CD4-positive, alpha-beta T cell (primary cell): ENCODE measurements at regions not wholly inside any gene's neighbourhood (a gene's known extent, or its start where the extent isn't known, plus 50 kb on each side); places are given as distances from the start of the nearest gene placed in this dataset.

ENCODE experiments used
- ATAC-seq: fragments of 200-7000 bp; cut with Tn5 transposase; one replicate; pipeline ENCODE4 v1.10.0; 2022; ENCODE audit warnings: mild to moderate bottlenecking; ENCODE audit not compliant: poor library complexity
- CTCF ChIA-PET: fragments of 350-600 bp; sonication (Branson Sonifier 250); formaldehyde crosslinking; loops from one replicate; lab custom pipeline; 2021; ENCODE audit warnings: antibody characterized with exemption, inconsistent platforms; lab: Charles Lee
- POLR2A ChIA-PET: fragments of 350-600 bp; sonication (Branson Sonifier 250); formaldehyde crosslinking; loops from one replicate; lab custom pipeline; 2021; ENCODE audit warnings: antibody characterized with exemption, inconsistent platforms; lab: Charles Lee
- DNase-seq, 14 experiments: peaks; one replicate each; pipeline ENCODE4 v3.0.0-alpha.2; 2013 to 2020; ENCODE audit warnings: mixed read lengths in 2 of 14
- H3K27ac ChIP-seq, 2 donors: one replicate each; pipeline versions ENCODE4 v1.5.1 to v1.7.0; 2013; ENCODE audit warnings: low read length in 2 of 2, low read depth in 1 of 2, mild to moderate bottlenecking in 1 of 2
- H3K27me3 ChIP-seq, 2 experiments: 1 replicate in 1 of 2; 2 replicates in 1 of 2; pipeline versions ENCODE4 v1.6.1 to v1.7.0; 2013; ENCODE audit warnings: low read length in 2 of 2, control low read depth in 1 of 2, mild to moderate bottlenecking in 1 of 2, moderate library complexity in 1 of 2; ENCODE audit not compliant: insufficient read depth in 2 of 2, control insufficient read depth in 1 of 2
- H3K36me3 ChIP-seq: one replicate; pipeline ENCODE4 v1.6.1; 2013; ENCODE audit warnings: low read length, control low read depth; ENCODE audit not compliant: insufficient read depth
- H3K4me1 ChIP-seq: one replicate; pipeline ENCODE4 v1.6.1; 2013; ENCODE audit warnings: low read length, control low read depth; ENCODE audit not compliant: insufficient read depth
- H3K4me3 ChIP-seq: one replicate; pipeline ENCODE4 v1.5.1; 2013; ENCODE audit warnings: mild to moderate bottlenecking, low read length, moderate library complexity
- H3K9me3 ChIP-seq, 2 experiments: 1 replicate in 1 of 2; 2 replicates in 1 of 2; pipeline versions ENCODE4 v1.6.1 to v1.7.0; 2013; ENCODE audit warnings: low read length in 2 of 2, mild to moderate bottlenecking in 2 of 2, control low read depth in 1 of 2, moderate library complexity in 1 of 2; ENCODE audit not compliant: control insufficient read depth in 1 of 2, insufficient read depth in 1 of 2
- H3K27ac Mint-ChIP-seq: one replicate; pipeline ENCODE4 v1.8.0; 2020; ENCODE audit warnings: mixed read lengths
- H3K27me3 Mint-ChIP-seq: one replicate; pipeline ENCODE4 v1.8.0; 2021; ENCODE audit warnings: mixed read lengths
- H3K36me3 Mint-ChIP-seq: one replicate; pipeline ENCODE4 v1.8.0; 2021; ENCODE audit warnings: low read depth, mixed read lengths
- H3K4me1 Mint-ChIP-seq: one replicate; pipeline ENCODE4 v1.8.0; 2021; ENCODE audit warnings: low read depth, mixed read lengths
- H3K4me3 Mint-ChIP-seq: one replicate; pipeline ENCODE4 v1.8.0; 2020; ENCODE audit warnings: mild to moderate bottlenecking, mixed read lengths
- H3K9me3 Mint-ChIP-seq: one replicate; pipeline ENCODE4 v1.8.0; 2020; ENCODE audit warnings: mixed read lengths
- CTCF ChIP-seq: fragments of 200-600 bp; IDR thresholded peaks from one replicate; pipeline ENCODE4 v1.8.0; 2022; ENCODE audit warnings: antibody characterized with exemption, mild to moderate bottlenecking
- intact Hi-C, 2 experiments: fragments of 100-400 bp; cut with DNase I in 1 of 2; cut with micrococcal nuclease in 1 of 2; formaldehyde crosslinking; loops; one replicate each; pipeline versions ENCODE4 v1.15.1 to v1.9.0; 2023 to 2025; cut with DNase I, micrococcal nuclease

GRCh38 chr4:132195176-132195575 lies 953.9 kb upstream of the PCDH10 start:
- CTCF ChIA-PET: no interaction called here
- H3K27ac ChIP-seq: no peak overlapping the region
- POLR2A ChIA-PET: no interaction called here
- DNase-seq: no peak
- H3K4me1 ChIP-seq: no peaks in the 10 kb centered on the region
- H3K36me3 ChIP-seq: no peaks in the 10 kb centered on the region
- H3K4me3 ChIP-seq: no peak overlapping the region
- Mint-ChIP-seq H3K27me3 (no peaks in the 10 kb centered on the region), H3K4me1 (no peaks in the 10 kb centered on the region), H3K27ac (no peak overlapping the region), H3K36me3 (no peaks in the 10 kb centered on the region), H3K4me3 (no peak overlapping the region), H3K9me3 (no peaks in the 10 kb centered on the region)
- ATAC-seq: no peak
- H3K9me3 ChIP-seq: peaks cover 0 to 5% of the 10 kb centered on the region in 2 experiments
- intact Hi-C loops: no loop called here
- TF ChIP-seq CTCF: no peak
- H3K27me3 ChIP-seq: no peaks in the 10 kb centered on the region

- Histone ChIP-seq H3K4me1 (no peaks in the 10 kb centered on the region), H3K4me3 (no peak overlapping the region), H3K27me3 (no peaks in the 10 kb centered on the region), H3K9me3 (peaks cover 0 to 5% of the 10 kb centered on the region in 2 experiments), H3K36me3 (no peaks in the 10 kb centered on the region), H3K27ac (no peak overlapping the region)
- intact Hi-C loops: no loop called here
- TF ChIP-seq CTCF: no peak
- ChIA-PET CTCF (no interaction called here), POLR2A (no interaction called here)
- H3K27ac Mint-ChIP-seq: no peak overlapping the region
- no peaks in the 10 kb centered on the region for H3K9me3 Mint-ChIP-seq
- no peaks in the 10 kb centered on the region for H3K36me3 Mint-ChIP-seq
- H3K4me3 Mint-ChIP-seq: no peak overlapping the region
- no peak for ATAC-seq
- H3K27me3 Mint-ChIP-seq: no peaks in the 10 kb centered on the region
- H3K4me1 Mint-ChIP-seq: no peaks in the 10 kb centered on the region
- no peak for DNase-seq
These were observed 945.5 kb upstream of the PCDH10 start for GRCh38 chr4:132203618-132204017.

- ChIA-PET POLR2A (no interaction called here), CTCF (no interaction called here)
- peaks cover 0 to 7% of the 10 kb centered on the region in 2 experiments for H3K9me3 ChIP-seq
- no peak for TF ChIP-seq CTCF
- H3K27ac ChIP-seq: no peak overlapping the region
- no peak for ATAC-seq
- DNase-seq: no peak
- intact Hi-C loops: no loop called here
- no peaks in the 10 kb centered on the region for H3K27me3 ChIP-seq
- H3K4me3 Mint-ChIP-seq: no peak overlapping the region
- no peaks in the 10 kb centered on the region for H3K27me3 Mint-ChIP-seq
- no peak overlapping the region for H3K27ac Mint-ChIP-seq
- H3K4me3 ChIP-seq: no peak overlapping the region
- no peaks in the 10 kb centered on the region for H3K36me3 Mint-ChIP-seq
- no peaks in the 10 kb centered on the region for H3K4me1 Mint-ChIP-seq
- H3K9me3 Mint-ChIP-seq: peaks cover 5% of the 10 kb centered on the region
- H3K4me1 ChIP-seq: no peaks in the 10 kb centered on the region
- no peaks in the 10 kb centered on the region for H3K36me3 ChIP-seq
These were observed 934.6 kb upstream of the PCDH10 start for GRCh38 chr4:132214519-132214918.
